ENCODE measurements at regions not wholly inside any gene's neighbourhood (a gene's known extent, or its start where the extent isn't known, plus 50 kb on each side); places are given as distances from the start of the nearest gene placed in this dataset.
"Not testable (repeated sequence)": the region's sequence is repeated elsewhere in the genome, so short reads cannot be mapped to it uniquely, and the experiment has no call there.

DNA sequence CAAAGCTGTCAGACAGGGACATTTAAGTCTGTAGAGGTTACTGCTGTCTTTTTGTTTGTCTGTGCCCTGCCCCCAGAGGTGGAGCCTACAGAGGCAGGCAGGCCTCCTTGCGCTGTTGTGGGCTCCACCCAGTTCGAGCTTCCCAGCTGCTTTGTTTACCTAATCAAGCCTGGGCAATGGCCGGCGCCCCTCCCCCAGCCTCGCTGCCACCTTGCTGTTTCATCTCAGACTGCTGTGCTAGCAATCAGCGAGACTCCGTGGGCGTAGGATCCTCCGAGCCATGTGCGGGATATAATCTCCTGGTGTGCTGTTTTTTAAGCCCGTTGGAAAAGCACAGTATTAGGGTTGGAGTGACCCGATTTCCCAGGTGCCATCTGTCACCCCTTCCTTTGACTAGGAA lies 454.2 kb upstream of the CCDC196 start:
- TF ChIP-seq, protein P1, sequence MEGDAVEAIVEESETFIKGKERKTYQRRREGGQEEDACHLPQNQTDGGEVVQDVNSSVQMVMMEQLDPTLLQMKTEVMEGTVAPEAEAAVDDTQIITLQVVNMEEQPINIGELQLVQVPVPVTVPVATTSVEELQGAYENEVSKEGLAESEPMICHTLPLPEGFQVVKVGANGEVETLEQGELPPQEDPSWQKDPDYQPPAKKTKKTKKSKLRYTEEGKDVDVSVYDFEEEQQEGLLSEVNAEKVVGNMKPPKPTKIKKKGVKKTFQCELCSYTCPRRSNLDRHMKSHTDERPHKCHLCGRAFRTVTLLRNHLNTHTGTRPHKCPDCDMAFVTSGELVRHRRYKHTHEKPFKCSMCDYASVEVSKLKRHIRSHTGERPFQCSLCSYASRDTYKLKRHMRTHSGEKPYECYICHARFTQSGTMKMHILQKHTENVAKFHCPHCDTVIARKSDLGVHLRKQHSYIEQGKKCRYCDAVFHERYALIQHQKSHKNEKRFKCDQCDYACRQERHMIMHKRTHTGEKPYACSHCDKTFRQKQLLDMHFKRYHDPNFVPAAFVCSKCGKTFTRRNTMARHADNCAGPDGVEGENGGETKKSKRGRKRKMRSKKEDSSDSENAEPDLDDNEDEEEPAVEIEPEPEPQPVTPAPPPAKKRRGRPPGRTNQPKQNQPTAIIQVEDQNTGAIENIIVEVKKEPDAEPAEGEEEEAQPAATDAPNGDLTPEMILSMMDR (conservative IDR thresholded peaks at IDR 0.05; ENCODE audit: low read depth, low read length): not testable (repeated sequence)
- not testable (repeated sequence) for TF ChIP-seq EZH2 (IDR thresholded peaks at IDR 0.05; ENCODE audit: borderline replicate concordance, low read depth, low read length, poor library complexity, severe bottlenecking)
